H9 (cell line): ENCODE measurements at regions not wholly inside any gene's neighbourhood (a gene's known extent, or its start where the extent isn't known, plus 50 kb on each side); places are given as distances from the start of the nearest gene placed in this dataset.
"Not testable (repeated sequence)": the region's sequence is repeated elsewhere in the genome, so short reads cannot be mapped to it uniquely, and the experiment has no call there.

ENCODE experiments used
- DNase-seq: peaks from one replicate; pipeline ENCODE4 v3.0.0-alpha.2; 2017
- H2AFZ ChIP-seq: one replicate; pipeline ENCODE4 v1.6.1; 2013; ENCODE audit warnings: mild to moderate bottlenecking, low read length, control low read depth, moderate library complexity
- H2AK5ac ChIP-seq: 2 replicates; pipeline ENCODE4 v1.6.1; 2013; ENCODE audit warnings: low read length, control low read depth, mixed read lengths; ENCODE audit not compliant: insufficient read length
- H2BK120ac ChIP-seq: one replicate; pipeline ENCODE4 v1.6.1; 2013; ENCODE audit warnings: low read depth, mild to moderate bottlenecking, low read length, control low read depth, inconsistent platforms; ENCODE audit not compliant: poor library complexity, severe bottlenecking
- H2BK12ac ChIP-seq: 2 replicates; pipeline ENCODE4 v1.6.1; 2013; ENCODE audit warnings: low read length, control low read depth, mixed read lengths, low read depth; ENCODE audit not compliant: insufficient read length
- H2BK15ac ChIP-seq: 2 replicates; pipeline ENCODE4 v1.6.1; 2013; ENCODE audit warnings: low read depth, low read length, control low read depth
- H2BK20ac ChIP-seq: one replicate; pipeline ENCODE4 v1.6.1; 2013; ENCODE audit warnings: low read depth, mild to moderate bottlenecking, low read length, control low read depth, inconsistent platforms; ENCODE audit not compliant: poor library complexity, severe bottlenecking
- H2BK5ac ChIP-seq: 2 replicates; pipeline ENCODE4 v1.6.1; 2013; ENCODE audit warnings: low read length, control low read depth, mixed read lengths; ENCODE audit not compliant: insufficient read length
- H3K14ac ChIP-seq: 2 replicates; pipeline ENCODE4 v1.6.1; 2013; ENCODE audit warnings: low read length, control low read depth; ENCODE audit not compliant: insufficient read depth
- H3K18ac ChIP-seq: 2 replicates; pipeline ENCODE4 v1.6.1; 2013; ENCODE audit warnings: low read depth, mild to moderate bottlenecking, mixed read lengths, low read length, control low read depth; ENCODE audit not compliant: insufficient read length
- H3K23ac ChIP-seq: 2 replicates; pipeline ENCODE4 v1.6.1; 2013; ENCODE audit warnings: low read length, control low read depth, mixed read lengths, low read depth; ENCODE audit not compliant: insufficient read length
- H3K23me2 ChIP-seq: 2 replicates; pipeline ENCODE4 v1.6.1; 2013; ENCODE audit warnings: low read depth, mild to moderate bottlenecking, mixed read lengths, low read length, control low read depth; ENCODE audit not compliant: insufficient read length, poor library complexity, severe bottlenecking
- H3K27ac ChIP-seq: 2 replicates; pipeline ENCODE4 v1.5.1; 2013; ENCODE audit warnings: low read length, control low read depth, mixed read lengths, low read depth; ENCODE audit not compliant: insufficient read length
- H3K27me3 ChIP-seq: 2 replicates; pipeline ENCODE4 v1.6.1; 2013; ENCODE audit warnings: low read length, control low read depth, inconsistent platforms; ENCODE audit not compliant: insufficient read depth
- H3K4ac ChIP-seq: 2 replicates; pipeline ENCODE4 v1.6.1; 2013; ENCODE audit warnings: low read depth, mild to moderate bottlenecking, control low read depth, inconsistent platforms, low read length, moderate library complexity
- H3K4me1 ChIP-seq: 2 replicates; pipeline ENCODE4 v1.6.1; 2013; ENCODE audit warnings: low read length, control low read depth, inconsistent platforms; ENCODE audit not compliant: insufficient read depth
- H3K4me2 ChIP-seq: 2 replicates; pipeline ENCODE4 v1.6.1; 2013; ENCODE audit warnings: low read length, control low read depth, mixed read lengths; ENCODE audit not compliant: insufficient read length, insufficient read depth
- H3K56ac ChIP-seq: 2 replicates; pipeline ENCODE4 v1.6.1; 2013; ENCODE audit warnings: low read depth, mild to moderate bottlenecking, mixed read lengths, low read length, control low read depth; ENCODE audit not compliant: insufficient read length
- H3K79me1 ChIP-seq: 2 replicates; pipeline ENCODE4 v1.6.1; 2013; ENCODE audit warnings: low read depth, mild to moderate bottlenecking, moderate library complexity, low read length, control low read depth, inconsistent platforms; ENCODE audit not compliant: insufficient read depth, poor library complexity, severe bottlenecking
- H3K79me2 ChIP-seq: 2 replicates; pipeline ENCODE4 v1.6.1; 2013; ENCODE audit warnings: low read length, control low read depth, inconsistent platforms; ENCODE audit not compliant: insufficient read depth
- H3K9ac ChIP-seq: 2 replicates; pipeline ENCODE4 v1.6.1; 2013; ENCODE audit warnings: low read length, control low read depth, mixed read lengths; ENCODE audit not compliant: insufficient read length; ENCODE audit errors: extremely low read depth
- H3K9me3 ChIP-seq: one replicate; pipeline ENCODE4 v1.6.1; 2013; ENCODE audit warnings: low read depth, low read length, inconsistent platforms; ENCODE audit not compliant: control insufficient read depth
- H3T11ph ChIP-seq: one replicate; pipeline ENCODE4 v1.6.1; 2013; ENCODE audit warnings: mild to moderate bottlenecking, low read length, control low read depth, inconsistent platforms
- H4K20me1 ChIP-seq: one replicate; pipeline ENCODE4 v1.6.1; 2013; ENCODE audit not compliant: control insufficient read depth, insufficient read length, insufficient read depth
- H4K5ac ChIP-seq: 2 replicates; pipeline ENCODE4 v1.6.1; 2013; ENCODE audit warnings: low read depth, mild to moderate bottlenecking, mixed read lengths, low read length, control low read depth; ENCODE audit not compliant: insufficient read length
- H4K8ac ChIP-seq: replicated peaks from 2 replicates; pipeline ENCODE4 v1.6.1; 2013; ENCODE audit warnings: low read length, control low read depth, mixed read lengths, low read depth; ENCODE audit not compliant: insufficient read length
- H4K91ac ChIP-seq: 2 replicates; pipeline ENCODE4 v1.6.1; 2013; ENCODE audit warnings: low read depth, mild to moderate bottlenecking, moderate library complexity, mixed read lengths, low read length, control low read depth; ENCODE audit not compliant: insufficient read length
- H3K27ac Mint-ChIP-seq, 3 experiments: 2 replicates in 2 of 3; 3 replicates in 1 of 3; pipeline ENCODE4 v1.8.0; 2020 to 2021; ENCODE audit warnings: mixed read lengths in 3 of 3, mild to moderate bottlenecking in 1 of 3, moderate library complexity in 1 of 3
- H3K27me3 Mint-ChIP-seq: 2 replicates; pipeline ENCODE4 v1.8.0; 2021; ENCODE audit warnings: low read depth, mild to moderate bottlenecking, moderate library complexity, mixed read lengths
- H3K36me3 Mint-ChIP-seq, 3 experiments: 2 replicates in 2 of 3; 3 replicates in 1 of 3; pipeline ENCODE4 v1.8.0; 2020 to 2021; ENCODE audit warnings: low read depth in 3 of 3, mixed read lengths in 3 of 3; ENCODE audit not compliant: insufficient read depth in 1 of 3
- H3K4me1 Mint-ChIP-seq, 2 experiments: 2 replicates each; pipeline ENCODE4 v1.8.0; 2020; ENCODE audit warnings: mixed read lengths in 2 of 2
- H3K4me3 Mint-ChIP-seq, 2 experiments: 2 replicates in 1 of 2; 3 replicates in 1 of 2; pipeline ENCODE4 v1.8.0; 2020 to 2021; ENCODE audit warnings: mild to moderate bottlenecking in 2 of 2, mixed read lengths in 2 of 2, moderate library complexity in 1 of 2
- H3K9me3 Mint-ChIP-seq, 2 experiments: 2 replicates in 1 of 2; 3 replicates in 1 of 2; pipeline ENCODE4 v1.8.0; 2020; ENCODE audit warnings: mild to moderate bottlenecking in 2 of 2, mixed read lengths in 2 of 2, moderate library complexity in 1 of 2
- WGBS: extraction: QIAGEN DNeasy Blood & Tissue Kit; methylation state at CpG from one replicate; pipeline ENCODE4 v1.1.7; 2013; ENCODE audit warnings: missing lambda C conversion rate, low lambda C conversion rate, mixed read lengths; ENCODE audit not compliant: insufficient read length; ENCODE audit errors: extremely low coverage; 5-methylcytosine and 5-hydroxymethylcytosine counted together
- TF ChIP-seq, protein P1 (sequence below): fragments of 200-600 bp; sonication (generic); conservative IDR thresholded peaks from 3 replicates; pipeline ENCODE4 v1.8.0; 2021; ENCODE audit warnings: antibody characterized with exemption, mild to moderate bottlenecking

DNA sequence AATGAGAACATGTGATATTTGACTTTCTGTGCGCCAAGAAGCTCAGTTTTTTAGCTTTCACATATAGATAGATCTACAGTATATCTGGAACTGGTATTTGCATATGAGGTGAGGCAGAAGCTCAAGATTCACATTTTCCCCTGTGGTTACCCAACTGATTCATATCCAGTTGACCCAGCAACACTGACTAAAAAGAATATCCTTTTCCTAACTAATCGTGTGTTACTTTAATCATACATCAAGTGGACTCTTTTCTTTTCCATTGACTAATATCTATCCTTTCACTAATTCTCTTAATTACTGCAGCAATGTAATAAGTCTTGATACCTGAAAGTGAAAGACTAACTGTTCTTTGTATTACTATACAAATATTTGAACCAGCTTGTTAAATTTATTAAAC is 236.1 kb downstream of the AEBP2 start:
- Mint-ChIP-seq H3K9me3 (peaks cover 14 to 22% of the 10 kb centered on the region in 2 experiments), H3K4me3 (no peak overlapping the region), H3K27me3 (0 out of 2 replicates have a peak, but pooled peaks cover 1% of the 10 kb centered on the region), H3K36me3 (peaks cover 3 to 12% (median 5%) of the 10 kb centered on the region in 3 experiments; a peak in 4 of 7 replicates), H3K4me1 (no peaks in the 10 kb centered on the region), H3K27ac (no peak overlapping the region)
- Histone ChIP-seq H2AK5ac (no peak overlapping the region), H4K8ac (no peak overlapping the region), H3K4me2 (no peak overlapping the region), H4K91ac (no peak overlapping the region), H3K4ac (no peak overlapping the region), H3K9me3 (no peaks in the 10 kb centered on the region), H3K27ac (no peak overlapping the region), H3K9ac (no peak overlapping the region), H3K27me3 (no peaks in the 10 kb centered on the region), H3K79me2 (no peaks in the 10 kb centered on the region), H2AFZ (no peak overlapping the region), H3K79me1 (no peaks in the 10 kb centered on the region), H2BK15ac (no peak overlapping the region), H3K23ac (no peak overlapping the region), H4K20me1 (no peaks in the 10 kb centered on the region), H2BK20ac (no peak overlapping the region), H4K5ac (no peak overlapping the region), H3K4me1 (no peaks in the 10 kb centered on the region), H3T11ph (no peak overlapping the region), H2BK120ac (no peak overlapping the region), H3K56ac (no peak overlapping the region), H3K23me2 (no peaks in the 10 kb centered on the region), H3K18ac (no peak overlapping the region), H2BK5ac (no peak overlapping the region), H3K14ac (no peak overlapping the region), H2BK12ac (no peak overlapping the region)
- WGBS: no CpG with 5 or more reads among the region's 2 CpGs
- TF ChIP-seq, protein P1, sequence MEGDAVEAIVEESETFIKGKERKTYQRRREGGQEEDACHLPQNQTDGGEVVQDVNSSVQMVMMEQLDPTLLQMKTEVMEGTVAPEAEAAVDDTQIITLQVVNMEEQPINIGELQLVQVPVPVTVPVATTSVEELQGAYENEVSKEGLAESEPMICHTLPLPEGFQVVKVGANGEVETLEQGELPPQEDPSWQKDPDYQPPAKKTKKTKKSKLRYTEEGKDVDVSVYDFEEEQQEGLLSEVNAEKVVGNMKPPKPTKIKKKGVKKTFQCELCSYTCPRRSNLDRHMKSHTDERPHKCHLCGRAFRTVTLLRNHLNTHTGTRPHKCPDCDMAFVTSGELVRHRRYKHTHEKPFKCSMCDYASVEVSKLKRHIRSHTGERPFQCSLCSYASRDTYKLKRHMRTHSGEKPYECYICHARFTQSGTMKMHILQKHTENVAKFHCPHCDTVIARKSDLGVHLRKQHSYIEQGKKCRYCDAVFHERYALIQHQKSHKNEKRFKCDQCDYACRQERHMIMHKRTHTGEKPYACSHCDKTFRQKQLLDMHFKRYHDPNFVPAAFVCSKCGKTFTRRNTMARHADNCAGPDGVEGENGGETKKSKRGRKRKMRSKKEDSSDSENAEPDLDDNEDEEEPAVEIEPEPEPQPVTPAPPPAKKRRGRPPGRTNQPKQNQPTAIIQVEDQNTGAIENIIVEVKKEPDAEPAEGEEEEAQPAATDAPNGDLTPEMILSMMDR: no peak
- no peak for DNase-seq

DNA sequence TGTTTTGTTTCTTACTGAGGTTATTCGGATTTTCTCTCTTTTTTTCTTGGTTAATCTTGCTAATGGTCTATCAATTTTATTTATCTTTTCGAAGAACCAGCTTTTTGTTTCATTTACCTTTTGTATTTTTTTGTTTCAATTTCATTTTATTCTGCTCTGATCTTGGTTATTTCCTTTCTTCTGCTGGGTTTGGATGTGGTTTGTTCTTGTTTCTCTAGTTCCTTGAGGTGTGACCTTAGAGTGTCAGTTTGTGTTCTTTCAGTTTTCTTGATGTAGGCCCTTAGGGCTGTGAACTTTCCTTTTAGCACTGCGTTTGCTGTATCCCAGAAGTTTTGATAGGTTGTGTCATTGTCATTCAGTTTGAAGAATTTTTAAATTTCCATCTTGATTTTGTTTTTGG is 239.2 kb downstream of the AEBP2 start:
- H3K4me1 Mint-ChIP-seq, H3K4ac ChIP-seq, H3K27ac ChIP-seq, H3K4me3 Mint-ChIP-seq, H3K79me2 ChIP-seq, H4K20me1 ChIP-seq, H2BK15ac ChIP-seq, H3K27me3 ChIP-seq, H2BK20ac ChIP-seq, H2BK5ac ChIP-seq, H2AK5ac ChIP-seq, H3K56ac ChIP-seq, H3K23me2 ChIP-seq, H2BK120ac ChIP-seq, H3K27me3 Mint-ChIP-seq, H4K5ac ChIP-seq, H3T11ph ChIP-seq, H4K91ac ChIP-seq, H3K14ac ChIP-seq, H3K4me2 ChIP-seq, H2BK12ac ChIP-seq, H3K9me3 ChIP-seq, H4K8ac ChIP-seq, H3K9ac ChIP-seq, H3K23ac ChIP-seq, H2AFZ ChIP-seq, H3K79me1 ChIP-seq, H3K18ac ChIP-seq, H3K27ac Mint-ChIP-seq, H3K4me1 ChIP-seq, DNase-seq: not testable (repeated sequence)
- Mint-ChIP-seq H3K9me3 (peaks cover 14 to 24% of the 10 kb centered on the region in 2 experiments), H3K36me3 (peaks cover 3 to 12% (median 8%) of the 10 kb centered on the region in 3 experiments; a peak in 4 of 7 replicates)
- WGBS: no CpG with 5 or more reads among the region's 3 CpGs
